PC-9 (cell line): ENCODE measurements at regions not wholly inside any gene's neighbourhood (a gene's known extent, or its start where the extent isn't known, plus 50 kb on each side); places are given as distances from the start of the nearest gene placed in this dataset.

ENCODE experiments used
- CTCF ChIP-seq: fragments of 200-600 bp; sonication (generic); conservative IDR thresholded peaks from 2 replicates; pipeline ENCODE4 v1.6.1; 2017; ENCODE audit warnings: mixed run types, antibody characterized with exemption, mild to moderate bottlenecking, moderate library complexity
- EZH2 ChIP-seq: fragments of 200-600 bp; sonication (generic); IDR thresholded peaks from 2 replicates; pipeline ENCODE4 v1.8.0; 2017; ENCODE audit warnings: antibody characterized with exemption, low read depth

DNA sequence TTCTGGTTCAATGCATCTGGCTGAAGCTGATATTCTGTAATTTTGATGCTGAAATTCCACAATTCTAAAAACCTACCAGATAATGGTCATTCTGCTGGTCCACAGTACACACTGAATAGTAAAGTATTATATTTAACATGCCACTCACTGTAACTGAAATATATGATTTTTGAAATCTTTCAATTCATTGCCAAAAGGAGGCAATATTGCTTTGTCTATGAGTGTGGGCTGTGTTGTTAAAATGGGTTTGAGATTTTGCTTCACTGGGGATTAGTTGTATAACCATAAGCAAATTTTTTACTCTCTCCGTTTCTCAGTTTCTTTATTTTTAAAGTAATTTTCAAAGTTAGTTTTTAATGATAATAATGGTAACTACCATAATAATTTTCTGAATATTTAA, 1404.1 kb upstream of the IGFBP7 start:
- TF ChIP-seq CTCF (no peak), EZH2 (no peak)
